GM23338 (cell line): ENCODE measurements at regions not wholly inside any gene's neighbourhood (a gene's known extent, or its start where the extent isn't known, plus 50 kb on each side); places are given as distances from the start of the nearest gene placed in this dataset.

Experiments
- ATAC-seq: fragments of 200-7000 bp; cut with Tn5 transposase; 3 replicates; pipeline ENCODE4 v1.9.1; 2020
- DNase-seq: peaks from one replicate; pipeline ENCODE4 v3.0.0-alpha.2; 2015; ENCODE audit warnings: low spot score
- H2AFZ ChIP-seq: fragments of 200-600 bp; sonication (generic); 2 replicates; pipeline ENCODE4 v1.8.0; 2016; ENCODE audit warnings: antibody characterized with exemption, mild to moderate bottlenecking, moderate library complexity
- H3F3A ChIP-seq: fragments of 200-600 bp; sonication (generic); replicated peaks from 2 replicates; pipeline ENCODE4 v1.8.0; 2017; ENCODE audit warnings: antibody characterized with exemption, mixed run types, low read depth
- H3K27ac ChIP-seq: fragments of 200-600 bp; sonication (generic); 2 replicates; pipeline ENCODE4 v1.6.1; 2016; ENCODE audit warnings: low read depth
- H3K27me3 ChIP-seq: fragments of 200-600 bp; sonication (generic); 2 replicates; pipeline ENCODE4 v1.8.0; 2016; ENCODE audit warnings: mild to moderate bottlenecking, mixed run types, moderate library complexity; ENCODE audit not compliant: insufficient read depth
- H3K36me3 ChIP-seq: fragments of 200-600 bp; sonication (generic); 2 replicates; pipeline ENCODE4 v1.8.0; 2016; ENCODE audit warnings: mild to moderate bottlenecking; ENCODE audit not compliant: insufficient read depth
- H3K4me1 ChIP-seq: fragments of 200-600 bp; sonication (generic); 2 replicates; pipeline ENCODE4 v1.8.0; 2016; ENCODE audit warnings: mild to moderate bottlenecking, moderate library complexity; ENCODE audit not compliant: insufficient read depth
- H3K4me2 ChIP-seq: fragments of 200-600 bp; sonication (generic); 2 replicates; pipeline ENCODE4 v1.7.1; 2017; ENCODE audit warnings: mixed run types
- H3K4me3 ChIP-seq: fragments of 200-600 bp; sonication (generic); 2 replicates; pipeline ENCODE4 v1.6.1; 2016; ENCODE audit warnings: mixed run types
- H3K79me2 ChIP-seq: fragments of 200-600 bp; sonication (generic); replicated peaks from 2 replicates; pipeline ENCODE4 v1.8.0; 2017; ENCODE audit warnings: mild to moderate bottlenecking; ENCODE audit not compliant: insufficient read depth
- H3K9me2 ChIP-seq: fragments of 200-600 bp; sonication (generic); 2 replicates; pipeline ENCODE4 v1.8.0; 2017; ENCODE audit not compliant: insufficient read depth
- H4K20me1 ChIP-seq: fragments of 200-600 bp; sonication (generic); replicated peaks from 2 replicates; pipeline ENCODE4 v1.8.0; 2017; ENCODE audit warnings: mild to moderate bottlenecking; ENCODE audit not compliant: insufficient read depth
- H3K27ac Mint-ChIP-seq: 2 replicates; pipeline ENCODE4 v1.8.0; 2020; ENCODE audit warnings: inconsistent platforms, mild to moderate bottlenecking, moderate library complexity, mixed read lengths
- H3K27me3 Mint-ChIP-seq: 3 replicates; pipeline ENCODE4 v1.8.0; 2022; ENCODE audit warnings: low read depth, mild to moderate bottlenecking, moderate library complexity, mixed read lengths, inconsistent platforms; ENCODE audit not compliant: insufficient read depth, poor library complexity
- H3K36me3 Mint-ChIP-seq: 3 replicates; pipeline ENCODE4 v1.8.0; 2021; ENCODE audit warnings: low read depth, mild to moderate bottlenecking, inconsistent platforms, moderate library complexity, mixed read lengths
- H3K4me1 Mint-ChIP-seq: 3 replicates; pipeline ENCODE4 v1.8.0; 2020; ENCODE audit warnings: mild to moderate bottlenecking, inconsistent platforms, mixed read lengths
- H3K4me3 Mint-ChIP-seq: 3 replicates; pipeline ENCODE4 v1.8.0; 2021; ENCODE audit warnings: moderate library complexity, mild to moderate bottlenecking, inconsistent platforms, mixed read lengths
- H3K9me3 Mint-ChIP-seq: 3 replicates; pipeline ENCODE4 v1.8.0; 2020; ENCODE audit warnings: moderate library complexity, mild to moderate bottlenecking, inconsistent platforms, mixed read lengths
- CREB1 ChIP-seq: fragments of 250-450 bp; sonication (Bioruptor Pico); IDR thresholded peaks from 2 replicates; pipeline ENCODE4 v1.5.0; 2020; ENCODE audit warnings: low read depth, mild to moderate bottlenecking, moderate library complexity
- ETS1 ChIP-seq: IDR thresholded peaks from 2 replicates; pipeline ENCODE4 v1.6.1; 2016; ENCODE audit warnings: antibody characterized with exemption
- JUNB ChIP-seq: IDR thresholded peaks from one replicate; pipeline ENCODE4 v1.6.1; 2016; ENCODE audit warnings: antibody characterized with exemption; ENCODE audit not compliant: unreplicated experiment
- ZNF462 ChIP-seq: fragments of 250-450 bp; sonication (Bioruptor Pico); IDR thresholded peaks from 2 replicates; pipeline ENCODE4 v1.5.0; 2020; ENCODE audit warnings: mild to moderate bottlenecking, moderate library complexity
- TF ChIP-seq, protein P1 (sequence below): IDR thresholded peaks from one replicate; pipeline ENCODE4 v1.6.1; 2018; ENCODE audit warnings: antibody characterized with exemption; ENCODE audit not compliant: unreplicated experiment

- TF ChIP-seq ZNF462, result no peak
- no peak for TF ChIP-seq CREB1
- TF ChIP-seq, protein P1, sequence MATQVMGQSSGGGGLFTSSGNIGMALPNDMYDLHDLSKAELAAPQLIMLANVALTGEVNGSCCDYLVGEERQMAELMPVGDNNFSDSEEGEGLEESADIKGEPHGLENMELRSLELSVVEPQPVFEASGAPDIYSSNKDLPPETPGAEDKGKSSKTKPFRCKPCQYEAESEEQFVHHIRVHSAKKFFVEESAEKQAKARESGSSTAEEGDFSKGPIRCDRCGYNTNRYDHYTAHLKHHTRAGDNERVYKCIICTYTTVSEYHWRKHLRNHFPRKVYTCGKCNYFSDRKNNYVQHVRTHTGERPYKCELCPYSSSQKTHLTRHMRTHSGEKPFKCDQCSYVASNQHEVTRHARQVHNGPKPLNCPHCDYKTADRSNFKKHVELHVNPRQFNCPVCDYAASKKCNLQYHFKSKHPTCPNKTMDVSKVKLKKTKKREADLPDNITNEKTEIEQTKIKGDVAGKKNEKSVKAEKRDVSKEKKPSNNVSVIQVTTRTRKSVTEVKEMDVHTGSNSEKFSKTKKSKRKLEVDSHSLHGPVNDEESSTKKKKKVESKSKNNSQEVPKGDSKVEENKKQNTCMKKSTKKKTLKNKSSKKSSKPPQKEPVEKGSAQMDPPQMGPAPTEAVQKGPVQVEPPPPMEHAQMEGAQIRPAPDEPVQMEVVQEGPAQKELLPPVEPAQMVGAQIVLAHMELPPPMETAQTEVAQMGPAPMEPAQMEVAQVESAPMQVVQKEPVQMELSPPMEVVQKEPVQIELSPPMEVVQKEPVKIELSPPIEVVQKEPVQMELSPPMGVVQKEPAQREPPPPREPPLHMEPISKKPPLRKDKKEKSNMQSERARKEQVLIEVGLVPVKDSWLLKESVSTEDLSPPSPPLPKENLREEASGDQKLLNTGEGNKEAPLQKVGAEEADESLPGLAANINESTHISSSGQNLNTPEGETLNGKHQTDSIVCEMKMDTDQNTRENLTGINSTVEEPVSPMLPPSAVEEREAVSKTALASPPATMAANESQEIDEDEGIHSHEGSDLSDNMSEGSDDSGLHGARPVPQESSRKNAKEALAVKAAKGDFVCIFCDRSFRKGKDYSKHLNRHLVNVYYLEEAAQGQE, result no peak
- TF ChIP-seq JUNB, result no peak
Measured at GRCh38 chr6:18846327-18846726, 459.2 kb downstream of the RNF144B start (continued).

GRCh38 chr6:18861204-18861603, 474.1 kb downstream of the RNF144B start:
- Mint-ChIP-seq H3K27me3 (no peaks in the 10 kb centered on the region), H3K9me3 (peaks cover 3% of the 10 kb centered on the region; the same call in 2 of the 3 replicates)
- ATAC-seq, result no peak
- TF ChIP-seq ZNF462 (no peak), ETS1 (no peak)

More at GRCh38 chr6:18861204-18861603, 474.1 kb downstream of the RNF144B start:
- no peaks in the 10 kb centered on the region for H4K20me1 ChIP-seq
- H3K4me1 ChIP-seq, result no peaks in the 10 kb centered on the region
- no peak overlapping the region for H2AFZ ChIP-seq
- no peaks in the 10 kb centered on the region for H3F3A ChIP-seq
- 0 out of 2 replicates have a peak, but pooled peaks cover 9% of the 10 kb centered on the region for H3K9me2 ChIP-seq
- no peak overlapping the region for H3K4me3 ChIP-seq
- H3K36me3 ChIP-seq, result no peaks in the 10 kb centered on the region
- Mint-ChIP-seq H3K36me3 (no peaks in the 10 kb centered on the region), H3K4me3 (no peak overlapping the region), H3K27ac (no peak overlapping the region), H3K4me1 (no peaks in the 10 kb centered on the region)
- H3K4me2 ChIP-seq, result no peak overlapping the region
- no peaks in the 10 kb centered on the region for H3K27me3 ChIP-seq
- H3K79me2 ChIP-seq, result no peaks in the 10 kb centered on the region
- no peak for DNase-seq
- H3K27ac ChIP-seq, result no peak overlapping the region
